HG02938 (cell line): ENCODE measurements at regions not wholly inside any gene's neighbourhood (a gene's known extent, or its start where the extent isn't known, plus 50 kb on each side); places are given as distances from the start of the nearest gene placed in this dataset.
"Not testable (repeated sequence)": the region's sequence is repeated elsewhere in the genome, so short reads cannot be mapped to it uniquely, and the experiment has no call there.

Experiments used
- ATAC-seq: cut with Tn5 transposase; IDR thresholded peaks from one replicate; pipeline ENCODE4 v1.9.1; 2021; ENCODE audit warnings: mild to moderate bottlenecking, moderate library complexity; ENCODE audit not compliant: unreplicated experiment

DNA sequence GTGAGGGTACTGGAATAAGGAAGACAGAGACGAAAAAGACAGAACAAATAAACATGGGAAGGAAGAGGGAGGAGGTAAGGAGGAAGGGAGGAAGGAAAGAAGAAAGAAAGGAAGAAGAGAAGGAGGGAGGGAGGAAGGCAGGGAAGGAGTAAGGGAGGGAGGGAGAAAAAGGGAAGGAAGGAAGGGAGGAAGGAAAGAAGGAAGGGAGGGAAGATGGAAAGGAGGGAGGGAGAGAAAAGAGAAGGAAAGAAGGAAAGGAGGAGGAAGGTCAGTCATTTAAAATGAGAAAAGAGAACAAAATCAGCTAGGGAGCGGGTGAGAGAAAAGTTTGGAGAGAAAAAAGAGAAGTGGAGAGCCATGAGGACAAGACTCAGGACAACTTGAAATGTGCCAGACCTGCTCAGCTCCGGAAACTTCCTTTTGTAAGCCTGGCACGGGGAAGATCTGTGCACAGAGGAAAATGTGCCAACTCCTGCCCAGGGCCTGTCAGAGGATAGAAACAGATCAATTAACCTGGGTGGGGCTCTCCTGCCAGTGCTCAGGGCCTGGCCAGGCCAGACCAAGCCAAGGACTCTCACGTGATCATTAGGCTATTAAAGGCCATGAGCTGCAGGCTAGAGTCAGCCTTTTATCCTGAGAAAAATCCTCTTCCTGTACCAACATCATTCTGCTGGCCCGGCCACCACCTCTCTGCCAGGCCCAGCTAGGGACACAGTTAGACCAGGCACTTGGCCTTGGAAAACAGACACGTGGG lies 50.1 kb upstream of the BCL6 start:
- ATAC-seq = no peak

- ATAC-seq = no peak
Observed at GRCh38 chr3:187798126-187798525, 52.9 kb upstream of the BCL6 start.

DNA sequence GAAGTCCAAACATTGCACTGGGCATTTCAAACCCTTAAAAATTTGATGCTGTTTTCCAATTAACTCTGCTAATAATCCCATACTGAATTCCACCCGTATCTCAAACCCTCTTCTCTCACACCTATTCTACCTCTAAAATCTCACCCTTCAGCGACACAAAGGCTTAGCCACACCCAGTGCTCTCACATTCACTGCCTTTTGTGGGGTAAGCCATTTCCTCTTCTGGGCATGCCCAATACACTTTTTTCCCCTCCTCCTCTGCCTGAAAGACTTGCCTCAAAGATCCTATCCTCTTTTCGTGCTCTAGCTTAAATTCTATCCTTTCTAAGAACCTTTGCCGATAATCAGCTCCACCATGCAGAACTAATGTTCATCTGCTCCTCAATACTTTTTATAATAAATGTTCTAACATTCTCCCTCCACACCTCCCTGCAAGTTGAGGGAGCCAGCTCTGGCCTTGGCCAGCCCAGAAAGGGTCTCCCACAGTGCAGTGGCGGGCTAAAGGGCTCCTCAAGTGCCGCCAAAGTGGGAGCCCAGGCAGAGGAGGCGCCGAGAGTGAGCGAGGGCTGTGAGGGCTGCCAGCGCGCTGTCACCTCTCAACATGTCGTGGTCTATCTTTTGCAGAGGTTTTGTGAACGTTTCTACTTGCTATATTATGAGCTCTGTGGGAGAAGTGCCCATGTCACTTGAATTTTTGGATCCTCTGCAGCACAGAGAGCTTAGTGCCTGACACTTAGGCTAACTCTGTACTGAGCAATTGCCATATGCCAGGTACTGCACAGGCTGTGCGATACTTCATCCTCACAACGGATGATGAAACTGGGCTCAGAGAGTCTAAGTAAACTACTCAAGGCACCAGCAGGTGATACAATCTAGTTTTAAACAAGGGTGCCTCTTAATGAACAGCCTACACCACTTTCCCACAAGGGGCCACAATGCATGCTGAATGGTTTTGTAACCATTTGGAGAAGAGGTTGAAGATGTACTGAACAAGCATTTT lies 53.6 kb upstream of the BCL6 start:
- ATAC-seq = no peak

DNA sequence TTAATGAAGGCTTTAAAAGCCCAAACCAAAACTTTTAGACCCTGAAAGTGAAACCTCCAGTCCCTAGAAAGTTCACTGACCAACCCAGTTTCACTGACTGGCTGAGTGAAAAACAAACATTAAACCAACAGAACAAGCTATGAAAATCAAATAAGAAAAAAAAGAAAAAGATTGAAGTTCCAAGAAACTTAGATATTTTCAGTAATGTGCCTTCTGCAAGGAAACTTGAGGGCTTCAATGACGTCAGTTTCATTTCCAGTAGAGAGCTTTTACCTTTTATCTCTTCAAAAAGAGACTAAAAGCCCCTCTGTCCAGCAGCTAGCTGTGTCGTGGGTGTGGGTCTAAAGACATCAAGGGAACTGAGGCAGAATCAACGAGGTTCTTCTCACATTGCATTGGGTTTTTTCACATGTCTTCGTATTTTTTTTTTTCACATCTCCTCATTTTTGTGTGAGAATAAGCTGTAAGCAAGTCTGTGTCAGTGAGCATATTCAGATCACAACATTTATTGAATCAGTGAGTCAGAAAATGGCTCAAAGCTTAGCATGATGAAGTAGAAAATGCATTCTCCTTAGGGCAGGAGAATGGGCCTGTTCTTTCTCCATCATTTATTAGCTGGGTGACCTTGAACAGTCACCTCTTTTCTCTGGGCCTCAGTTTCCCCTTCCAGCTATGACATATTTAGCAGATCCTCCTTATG lies 54.8 kb upstream of the BCL6 start:
- ATAC-seq = peak; percentile 45

DNA sequence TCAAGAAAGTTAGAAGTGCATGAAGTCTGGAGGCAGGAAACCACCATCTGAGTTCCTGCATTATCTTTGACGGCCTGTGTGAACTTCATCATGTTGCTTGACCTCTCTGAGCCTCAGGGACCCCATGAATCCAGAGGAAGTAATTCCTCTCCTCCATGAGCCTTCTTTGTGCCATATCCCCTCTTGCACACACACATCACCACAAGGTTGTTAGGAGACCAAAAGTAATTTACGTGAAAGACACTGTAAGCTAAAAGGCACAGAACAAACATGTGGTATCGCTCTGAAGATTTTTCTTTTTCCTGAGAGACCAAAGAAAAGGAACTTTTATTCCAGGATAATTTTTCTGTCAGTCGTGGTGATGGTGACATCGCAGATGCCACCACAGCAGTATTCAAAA lies 55.9 kb upstream of the BCL6 start:
- ATAC-seq = no peak

- ATAC-seq = no peak
Observed at GRCh38 chr3:187802203-187802927, 57.1 kb upstream of the BCL6 start.

- ATAC-seq = peak; percentile 94
Observed at GRCh38 chr3:187802928-187803259, 57.6 kb upstream of the BCL6 start.

- ATAC-seq = no peak
Observed at GRCh38 chr3:187804120-187804744, 59.0 kb upstream of the BCL6 start.

DNA sequence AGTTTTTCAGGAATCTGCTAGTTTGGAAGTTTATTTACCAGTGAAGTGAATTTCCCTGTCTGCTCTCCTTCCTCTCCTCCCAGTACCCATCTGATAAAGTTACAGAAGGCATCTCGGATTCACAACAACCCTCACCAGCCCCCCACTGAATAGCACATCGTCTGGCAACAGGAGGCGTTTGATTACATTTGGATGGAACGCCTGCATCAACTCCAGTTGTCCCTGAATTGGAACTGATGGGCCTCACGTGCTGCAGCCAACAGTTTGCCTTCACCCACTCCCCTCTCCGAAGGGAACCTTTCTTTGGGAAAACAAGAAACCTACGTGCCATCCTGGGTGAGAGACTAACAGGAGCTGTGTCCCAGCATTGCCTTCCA lies 59.5 kb upstream of the BCL6 start:
- no peak for ATAC-seq

- no peak for ATAC-seq
Observed at GRCh38 chr3:187805774-187806173, 60.5 kb upstream of the BCL6 start.

DNA sequence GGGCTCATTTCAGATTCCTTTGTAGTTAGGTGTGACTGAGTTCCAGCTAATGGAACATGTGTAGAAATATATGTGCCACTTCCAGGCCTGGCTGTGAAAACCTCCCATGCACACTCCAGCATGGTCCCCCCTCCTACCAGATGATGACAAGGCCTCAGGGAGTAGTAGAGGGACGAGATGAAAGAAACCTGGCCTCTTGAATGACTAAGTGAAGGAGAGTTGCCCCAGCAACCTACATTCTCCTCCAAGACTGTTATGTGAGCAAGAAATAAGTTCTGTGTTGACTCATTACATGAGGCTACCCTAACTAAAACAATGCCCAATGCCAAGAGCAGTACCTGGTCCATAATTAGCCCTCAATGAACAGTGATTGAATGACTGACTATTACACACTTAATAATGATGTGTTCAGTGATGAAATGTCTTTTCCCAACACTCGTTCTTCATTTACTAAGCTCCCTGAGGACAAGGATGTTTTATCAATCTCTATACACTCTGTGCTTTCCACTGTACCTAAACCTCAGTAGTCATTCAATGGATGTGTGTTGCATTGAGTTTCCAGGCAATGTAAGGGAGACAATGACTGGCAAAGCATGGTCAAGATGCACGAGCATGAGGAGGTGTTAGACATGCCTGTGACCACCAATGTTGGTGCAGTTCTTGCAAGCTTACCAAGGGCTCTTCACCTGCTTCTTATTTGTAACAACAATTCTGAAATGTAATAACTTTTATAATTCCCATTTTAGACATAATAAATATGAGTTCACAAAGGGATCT lies 62.0 kb upstream of the BCL6 start:
- no peak for ATAC-seq

- ATAC-seq = no peak
Observed at GRCh38 chr3:187808527-187808895, 63.2 kb upstream of the BCL6 start.

GRCh38 chr3:187809612-187809991 lies 64.3 kb upstream of the BCL6 start:
- no peak for ATAC-seq

DNA sequence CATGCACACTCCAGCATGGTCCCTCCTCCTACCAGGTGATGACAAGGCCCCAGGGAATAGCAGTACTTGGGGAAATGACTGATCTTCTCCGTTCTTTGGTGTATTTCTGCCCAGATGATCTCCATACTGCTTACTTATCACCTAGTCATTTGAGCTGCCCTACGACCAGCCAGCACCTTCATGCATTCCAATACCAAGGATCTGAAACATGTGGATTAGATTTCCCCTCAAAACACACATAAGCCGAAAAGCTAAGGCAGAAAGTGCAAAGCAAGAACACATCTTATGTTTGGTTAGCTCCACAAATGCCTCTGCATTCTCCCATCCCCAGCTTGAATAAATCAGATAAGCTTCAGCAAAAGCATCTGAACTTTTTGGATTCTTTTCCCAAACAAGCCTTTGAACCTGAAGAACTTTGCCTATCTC lies 64.8 kb upstream of the BCL6 start:
- no peak for ATAC-seq

GRCh38 chr3:187811585-187812250 lies 66.5 kb upstream of the BCL6 start:
- no peak for ATAC-seq

DNA sequence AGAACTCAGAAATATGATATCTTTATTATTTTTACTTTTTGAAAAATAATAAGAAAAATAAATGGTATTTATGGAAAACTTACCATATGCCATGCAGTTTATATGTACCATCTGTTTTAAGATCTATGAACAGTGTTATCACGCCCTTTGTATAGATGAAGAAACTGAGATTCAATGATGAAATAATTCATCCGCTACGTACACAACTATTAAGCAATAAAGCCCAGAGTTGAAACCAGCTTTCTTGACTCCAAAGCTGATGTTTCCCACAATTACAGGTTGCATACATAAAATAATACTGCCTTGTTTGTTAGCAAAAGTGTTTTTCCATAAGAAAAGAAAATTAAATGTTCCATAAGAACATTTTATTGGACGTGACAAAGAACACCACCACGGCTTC lies 67.2 kb upstream of the BCL6 start:
- ATAC-seq = no peak

DNA sequence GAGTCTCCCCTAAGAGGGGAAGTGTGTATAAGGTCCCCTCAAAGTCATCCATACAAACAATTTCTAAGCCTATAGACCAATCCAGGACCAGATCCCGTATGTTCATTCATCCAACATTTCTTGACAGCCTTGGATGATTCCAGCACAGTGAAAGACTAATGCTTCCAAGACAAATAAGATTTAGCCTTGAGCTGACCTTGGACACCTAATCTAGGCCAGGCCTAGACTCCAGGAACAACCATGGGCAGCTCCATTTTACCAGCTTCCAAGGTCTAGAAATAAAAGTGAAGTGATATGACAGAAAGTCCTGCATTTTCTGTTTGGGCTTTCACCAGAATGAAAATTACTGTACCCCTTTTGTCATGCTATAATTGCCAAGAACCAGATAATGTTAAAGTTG lies 67.9 kb upstream of the BCL6 start:
- no peak for ATAC-seq

DNA sequence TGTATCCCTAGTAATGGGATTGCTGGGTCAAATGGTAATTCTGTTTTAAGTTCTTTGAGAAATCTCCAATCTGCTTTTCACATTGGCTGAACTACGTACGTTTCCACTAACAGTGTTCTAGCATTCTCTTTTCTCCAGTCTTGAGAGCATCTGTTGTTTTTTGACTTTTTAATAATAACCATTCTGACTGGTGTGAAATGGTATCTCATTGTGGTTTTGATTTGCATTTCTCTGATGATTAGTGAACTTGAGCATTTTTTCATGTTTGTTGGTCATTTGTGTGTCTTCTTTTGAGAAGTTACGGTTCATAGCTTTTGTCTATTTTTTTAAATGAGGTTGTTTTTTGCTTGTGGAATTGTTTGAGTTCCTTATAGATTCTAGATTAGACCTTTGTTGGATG lies 72.5 kb upstream of the BCL6 start:
- ATAC-seq = not testable (repeated sequence)

DNA sequence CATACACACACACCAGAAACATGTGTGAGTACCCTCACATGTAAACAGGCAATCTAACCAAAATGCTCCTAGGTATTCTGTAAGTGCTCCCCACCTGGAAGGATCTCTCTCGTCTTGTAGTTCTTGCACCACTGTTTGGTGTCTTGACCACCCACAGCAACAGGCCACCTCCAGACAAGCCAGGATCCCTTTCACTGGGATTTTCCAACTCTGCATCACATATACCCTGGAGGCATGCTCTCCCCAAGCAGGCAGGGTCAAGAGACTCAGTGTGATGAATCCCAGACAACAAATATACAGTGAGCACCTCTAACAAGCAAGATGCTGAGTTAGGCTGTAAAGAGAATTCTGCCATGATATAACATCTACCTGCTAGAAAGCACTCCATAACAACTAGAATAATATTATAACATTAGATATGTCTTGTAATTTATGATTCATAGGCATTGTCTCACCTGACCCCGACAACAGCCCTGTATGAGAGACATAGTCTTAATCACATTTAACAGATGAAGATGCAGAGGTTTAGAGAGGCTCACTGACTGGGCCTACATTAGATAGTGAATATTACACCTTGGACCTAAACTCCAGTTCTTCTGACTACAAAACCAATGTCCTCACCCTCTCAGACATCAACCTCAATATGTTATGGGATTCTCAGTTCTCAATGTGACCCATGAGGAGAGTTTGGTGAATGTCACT lies 76.5 kb upstream of the BCL6 start:
- ATAC-seq = no peak
